ENCODE measurements at regions not wholly inside any gene's neighbourhood (a gene's known extent, or its start where the extent isn't known, plus 50 kb on each side); places are given as distances from the start of the nearest gene placed in this dataset.
"Not testable (repeated sequence)": the region's sequence is repeated elsewhere in the genome, so short reads cannot be mapped to it uniquely, and the experiment has no call there.

GRCh38 chr10:94156453-94156852, 162.7 kb downstream of the PLCE1 start:
- no peak overlapping the region for H3K4me3 Mint-ChIP-seq
- H3K4me1 ChIP-seq (ENCODE audit: control insufficient read depth in 1 of 2, insufficient read depth in 2 of 2, low read length in 2 of 2) = no peaks in the 10 kb centered on the region
- TF ChIP-seq CTCF (IDR thresholded peaks at IDR 0.05) = no peak
- H3K4me2 ChIP-seq (replicated peaks; ENCODE audit: extremely low read depth, low read length, poor library complexity, severe bottlenecking) = no peak overlapping the region
- H3K79me2 ChIP-seq (ENCODE audit: insufficient read depth, low read length) = no peaks in the 10 kb centered on the region
- H3K4me3 ChIP-seq (replicated peaks in 1 of 3; ENCODE audit: low read depth in 2 of 3, low read length in 3 of 3) = no peak overlapping the region
- peaks cover 0 to 8% (median 2%) of the 10 kb centered on the region in 7 donors for H3K9me3 Mint-ChIP-seq
- intact Hi-C loops (cut with micrococcal nuclease) = no loop called here
- H3K27ac ChIP-seq (ENCODE audit: low read depth in 1 of 2, low read length in 2 of 2) = no peak overlapping the region
- H3K36me3 Mint-ChIP-seq = no peaks in the 10 kb centered on the region
- peaks cover 0 to 3% (median 0%) of the 10 kb centered on the region in 3 donors for H3K27me3 Mint-ChIP-seq (ENCODE audit: low read depth in 3 of 3)
- H3K27ac Mint-ChIP-seq = peak overlapping the region in 1 of 7 donors; percentile 18
- no peaks in the 10 kb centered on the region for H4K20me1 ChIP-seq (ENCODE audit: insufficient read depth, low read length)
- WGBS (ENCODE audit: insufficient coverage) = no CpG with 5 or more reads among the region's 3 CpGs
- no peaks in the 10 kb centered on the region for H3K9me3 ChIP-seq (replicated peaks in 1 of 2; ENCODE audit: control insufficient read depth in 1 of 2, insufficient read depth in 1 of 2, low read length in 2 of 2)
- DNase-seq = no peak
- no peak overlapping the region for H2AFZ ChIP-seq (ENCODE audit: insufficient read depth, low read depth, low read length, poor library complexity, severe bottlenecking)
- H3K9ac ChIP-seq (ENCODE audit: insufficient read depth, low read length, poor library complexity, severe bottlenecking) = no peak overlapping the region
- no peaks in the 10 kb centered on the region for H3K36me3 ChIP-seq (replicated peaks in 1 of 2; ENCODE audit: control insufficient read depth in 1 of 2, insufficient read depth in 2 of 2, low read length in 2 of 2)
- no peaks in the 10 kb centered on the region for H3K4me1 Mint-ChIP-seq
- no peaks in the 10 kb centered on the region for H3K27me3 ChIP-seq (ENCODE audit: control insufficient read depth in 2 of 2, insufficient read depth in 2 of 2, low read length in 2 of 2)

GRCh38 chr10:94165158-94165611, 171.5 kb downstream of the PLCE1 start:
- H3K4me3 Mint-ChIP-seq; intact Hi-C loops (cut with micrococcal nuclease); DNase-seq; H3K9me3 ChIP-seq (replicated peaks in 1 of 2; ENCODE audit: control insufficient read depth in 1 of 2, insufficient read depth in 1 of 2, low read length in 2 of 2); H3K4me3 ChIP-seq (replicated peaks in 1 of 3; ENCODE audit: low read depth in 2 of 3, low read length in 3 of 3); H2AFZ ChIP-seq (ENCODE audit: insufficient read depth, low read depth, low read length, poor library complexity, severe bottlenecking); H3K4me1 ChIP-seq (ENCODE audit: control insufficient read depth in 1 of 2, insufficient read depth in 2 of 2, low read length in 2 of 2); H3K9ac ChIP-seq (ENCODE audit: insufficient read depth, low read length, poor library complexity, severe bottlenecking); H3K36me3 Mint-ChIP-seq; H3K79me2 ChIP-seq (ENCODE audit: insufficient read depth, low read length); H3K27me3 ChIP-seq (ENCODE audit: control insufficient read depth in 2 of 2, insufficient read depth in 2 of 2, low read length in 2 of 2); H3K27ac Mint-ChIP-seq; H3K4me2 ChIP-seq (replicated peaks; ENCODE audit: extremely low read depth, low read length, poor library complexity, severe bottlenecking); H3K36me3 ChIP-seq (replicated peaks in 1 of 2; ENCODE audit: control insufficient read depth in 1 of 2, insufficient read depth in 2 of 2, low read length in 2 of 2); H3K27me3 Mint-ChIP-seq (ENCODE audit: low read depth in 3 of 3); H3K4me1 Mint-ChIP-seq; H3K27ac ChIP-seq (ENCODE audit: low read depth in 1 of 2, low read length in 2 of 2); H4K20me1 ChIP-seq (ENCODE audit: insufficient read depth, low read length): not testable (repeated sequence)
- H3K9me3 Mint-ChIP-seq = peaks cover 0 to 13% (median 6%) of the 10 kb centered on the region in 7 donors
- no CpG with 5 or more reads among the region's 12 CpGs for WGBS (ENCODE audit: insufficient coverage)

All from CD14-positive monocyte (primary cell).